Astrocyte (in vitro differentiated cells and primary cell): ENCODE measurements at regions not wholly inside any gene's neighbourhood (a gene's known extent, or its start where the extent isn't known, plus 50 kb on each side); places are given as distances from the start of the nearest gene placed in this dataset.

Experiments used
- EZH2 ChIP-seq: IDR thresholded peaks from 2 replicates; pipeline ENCODE4 v1.6.1; 2012; ENCODE audit warnings: mild to moderate bottlenecking, low read length, inconsistent platforms; ENCODE audit not compliant: insufficient read depth
- TF ChIP-seq, protein P1 (sequence below): IDR thresholded peaks from 2 replicates; pipeline ENCODE4 v1.5.1; 2011; ENCODE audit warnings: low read depth, mild to moderate bottlenecking, inconsistent platforms, low read length, moderate library complexity; ENCODE audit not compliant: insufficient read depth

GRCh38 chr2:126029316-126029715, 626.6 kb upstream of the GYPC start:
- TF ChIP-seq, protein P1, sequence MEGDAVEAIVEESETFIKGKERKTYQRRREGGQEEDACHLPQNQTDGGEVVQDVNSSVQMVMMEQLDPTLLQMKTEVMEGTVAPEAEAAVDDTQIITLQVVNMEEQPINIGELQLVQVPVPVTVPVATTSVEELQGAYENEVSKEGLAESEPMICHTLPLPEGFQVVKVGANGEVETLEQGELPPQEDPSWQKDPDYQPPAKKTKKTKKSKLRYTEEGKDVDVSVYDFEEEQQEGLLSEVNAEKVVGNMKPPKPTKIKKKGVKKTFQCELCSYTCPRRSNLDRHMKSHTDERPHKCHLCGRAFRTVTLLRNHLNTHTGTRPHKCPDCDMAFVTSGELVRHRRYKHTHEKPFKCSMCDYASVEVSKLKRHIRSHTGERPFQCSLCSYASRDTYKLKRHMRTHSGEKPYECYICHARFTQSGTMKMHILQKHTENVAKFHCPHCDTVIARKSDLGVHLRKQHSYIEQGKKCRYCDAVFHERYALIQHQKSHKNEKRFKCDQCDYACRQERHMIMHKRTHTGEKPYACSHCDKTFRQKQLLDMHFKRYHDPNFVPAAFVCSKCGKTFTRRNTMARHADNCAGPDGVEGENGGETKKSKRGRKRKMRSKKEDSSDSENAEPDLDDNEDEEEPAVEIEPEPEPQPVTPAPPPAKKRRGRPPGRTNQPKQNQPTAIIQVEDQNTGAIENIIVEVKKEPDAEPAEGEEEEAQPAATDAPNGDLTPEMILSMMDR = no peak
- no peak for TF ChIP-seq EZH2
